ENCODE measurements at regions not wholly inside any gene's neighbourhood (a gene's known extent, or its start where the extent isn't known, plus 50 kb on each side); places are given as distances from the start of the nearest gene placed in this dataset.
"Not testable (repeated sequence)": the region's sequence is repeated elsewhere in the genome, so short reads cannot be mapped to it uniquely, and the experiment has no call there.

- DNase-seq (ENCODE audit: insufficient read length, low spot score) (no peak), FAIRE-seq (no peak)
- TF ChIP-seq PAX5 (IDR thresholded peaks at IDR 0.05; ENCODE audit: insufficient read depth, low read length, severe bottlenecking) (no peak), SPI1 (IDR thresholded peaks at IDR 0.05; ENCODE audit: low read depth, low read length) (no peak), TAF1 (IDR thresholded peaks at IDR 0.05; ENCODE audit: low read depth, low read length) (no peak), POLR2A (IDR thresholded peaks at IDR 0.05; ENCODE audit: low read depth, low read length) (no peak), POU2F2 (IDR thresholded peaks at IDR 0.05; ENCODE audit: low read depth, low read length) (no peak), POLR2AphosphoS5 (IDR thresholded peaks at IDR 0.05; ENCODE audit: low read depth, low read length) (no peak)
Observed at GRCh38 chr14:106248321-106249192, 722.2 kb downstream of the TMEM121 start.

- not testable (repeated sequence) for FAIRE-seq
Observed at GRCh38 chr14:106253995-106254394, 727.6 kb downstream of the TMEM121 start.

DNA sequence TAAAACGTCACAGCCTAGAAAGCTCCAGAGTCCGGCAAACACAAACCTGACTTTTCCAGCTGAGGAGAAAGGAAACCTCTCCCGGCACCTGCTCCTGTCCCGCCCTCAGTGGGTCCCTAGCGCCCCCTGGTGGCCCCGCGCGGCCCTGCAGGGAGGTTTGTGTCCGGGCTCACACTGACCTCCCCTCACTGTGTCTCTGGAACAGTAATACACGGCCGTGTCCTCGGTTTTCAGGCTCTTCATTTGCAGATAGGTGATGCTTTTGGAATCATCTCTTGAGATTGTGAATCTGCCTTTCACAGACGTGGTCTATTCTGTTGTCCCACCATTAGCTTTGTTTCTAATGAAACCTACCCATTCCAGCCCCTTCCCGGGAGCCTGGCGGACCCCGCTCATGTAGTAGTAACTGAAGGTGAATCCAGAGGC, 731.2 kb downstream of the TMEM121 start:
- not testable (repeated sequence) for FAIRE-seq
- peak; percentile 16 for DNase-seq (ENCODE audit: insufficient read length, low spot score)

More at GRCh38 chr14:106253995-106254394, 727.6 kb downstream of the TMEM121 start:
- not testable (repeated sequence) for DNase-seq (ENCODE audit: insufficient read length, low spot score)

DNA sequence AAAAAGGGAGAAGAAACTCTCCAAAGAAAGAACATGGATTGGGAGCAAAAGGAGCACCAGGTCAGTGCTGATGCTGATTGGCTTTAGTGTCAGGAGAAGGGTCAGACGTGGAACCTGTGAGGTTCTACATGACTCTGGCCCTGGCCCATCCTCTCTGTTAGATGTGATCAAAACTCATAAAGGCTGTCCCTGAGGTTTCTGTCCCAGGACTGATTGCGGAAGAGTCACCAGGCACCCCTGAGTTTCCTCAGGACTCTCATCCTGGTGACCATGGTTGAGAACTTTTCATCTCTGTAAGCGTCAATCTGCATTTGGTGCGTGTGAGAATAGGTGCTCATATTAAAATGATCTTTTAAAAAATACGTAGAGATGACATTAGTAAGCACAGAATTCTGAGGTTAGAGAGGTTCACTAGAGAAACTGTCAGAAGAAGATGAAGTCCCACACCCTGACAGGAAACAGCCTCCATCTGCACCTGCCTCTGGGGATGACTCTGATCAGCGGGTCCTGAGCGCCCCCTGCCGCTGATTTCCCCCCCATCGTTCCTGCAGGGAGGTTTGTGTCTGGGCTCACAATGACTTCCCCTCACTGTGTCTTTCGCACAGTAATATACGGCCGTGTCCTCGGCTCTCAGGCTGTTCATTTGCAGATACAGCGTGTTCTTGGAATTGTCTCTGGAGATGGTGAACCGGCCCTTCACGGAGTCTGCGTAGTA, 741.8 kb downstream of the TMEM121 start:
- DNase-seq (ENCODE audit: insufficient read length, low spot score) (no peak), FAIRE-seq (peak; percentile 64)
- TF ChIP-seq PAX5 (IDR thresholded peaks at IDR 0.05; ENCODE audit: insufficient read depth, low read length, severe bottlenecking) (no peak), SPI1 (IDR thresholded peaks at IDR 0.05; ENCODE audit: low read depth, low read length) (no peak), TAF1 (IDR thresholded peaks at IDR 0.05; ENCODE audit: low read depth, low read length) (no peak), POLR2A (IDR thresholded peaks at IDR 0.05; ENCODE audit: low read depth, low read length) (no peak), POU2F2 (IDR thresholded peaks at IDR 0.05; ENCODE audit: low read depth, low read length) (no peak), POLR2AphosphoS5 (IDR thresholded peaks at IDR 0.05; ENCODE audit: low read depth, low read length) (no peak)

GRCh38 chr14:106269029-106269428, 742.6 kb downstream of the TMEM121 start:
- TF ChIP-seq SPI1 (IDR thresholded peaks at IDR 0.05; ENCODE audit: low read depth, low read length) (no peak), TAF1 (IDR thresholded peaks at IDR 0.05; ENCODE audit: low read depth, low read length) (no peak), POU2F2 (IDR thresholded peaks at IDR 0.05; ENCODE audit: low read depth, low read length) (no peak), POLR2A (IDR thresholded peaks at IDR 0.05; ENCODE audit: low read depth, low read length) (no peak), PAX5 (IDR thresholded peaks at IDR 0.05; ENCODE audit: insufficient read depth, low read length, severe bottlenecking) (no peak), POLR2AphosphoS5 (IDR thresholded peaks at IDR 0.05; ENCODE audit: low read depth, low read length) (no peak)
- DNase-seq (ENCODE audit: insufficient read length, low spot score) (no peak), FAIRE-seq (no peak)

DNA sequence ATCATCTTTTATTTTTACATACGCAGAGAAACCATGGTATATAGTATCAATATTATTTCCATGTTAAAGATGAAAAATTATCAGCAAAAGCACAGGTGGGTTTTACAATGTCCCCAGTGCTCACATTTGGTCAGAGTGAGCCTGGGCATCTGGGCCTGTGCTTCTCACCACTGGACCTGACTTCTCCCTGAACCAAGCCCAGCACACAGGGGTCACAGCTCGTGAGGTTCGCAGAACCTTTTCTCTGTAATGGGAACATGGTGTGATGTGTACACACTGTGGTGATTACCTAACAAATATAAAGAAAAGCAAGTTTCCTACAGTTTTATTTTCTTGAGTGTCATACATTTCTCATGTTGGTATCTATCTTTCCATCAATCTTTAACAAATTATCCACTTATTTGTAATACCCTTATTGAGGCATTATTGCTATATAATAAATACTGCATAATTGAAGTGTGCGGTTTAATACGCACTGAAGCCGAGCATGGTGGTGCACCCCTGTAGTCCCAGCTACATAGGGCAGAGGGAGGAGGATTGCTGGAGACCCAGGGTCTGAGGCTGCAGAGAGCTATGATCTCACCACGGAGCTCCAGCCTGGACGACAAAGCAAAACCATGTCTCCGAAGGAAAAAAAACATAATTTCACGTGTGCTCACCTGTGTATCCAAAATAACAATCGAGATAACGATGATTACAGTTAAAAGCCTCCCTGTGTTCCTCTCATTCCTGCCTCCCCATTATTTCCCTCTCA, 743.2 kb downstream of the TMEM121 start:
- DNase-seq (ENCODE audit: insufficient read length, low spot score): no peak
- FAIRE-seq: no peak
- TF ChIP-seq POLR2AphosphoS5 (IDR thresholded peaks at IDR 0.05; ENCODE audit: low read depth, low read length) (no peak), POLR2A (IDR thresholded peaks at IDR 0.05; ENCODE audit: low read depth, low read length) (no peak), TAF1 (IDR thresholded peaks at IDR 0.05; ENCODE audit: low read depth, low read length) (no peak), SPI1 (IDR thresholded peaks at IDR 0.05; ENCODE audit: low read depth, low read length) (no peak), POU2F2 (IDR thresholded peaks at IDR 0.05; ENCODE audit: low read depth, low read length) (no peak), PAX5 (IDR thresholded peaks at IDR 0.05; ENCODE audit: insufficient read depth, low read length, severe bottlenecking) (no peak)

DNA sequence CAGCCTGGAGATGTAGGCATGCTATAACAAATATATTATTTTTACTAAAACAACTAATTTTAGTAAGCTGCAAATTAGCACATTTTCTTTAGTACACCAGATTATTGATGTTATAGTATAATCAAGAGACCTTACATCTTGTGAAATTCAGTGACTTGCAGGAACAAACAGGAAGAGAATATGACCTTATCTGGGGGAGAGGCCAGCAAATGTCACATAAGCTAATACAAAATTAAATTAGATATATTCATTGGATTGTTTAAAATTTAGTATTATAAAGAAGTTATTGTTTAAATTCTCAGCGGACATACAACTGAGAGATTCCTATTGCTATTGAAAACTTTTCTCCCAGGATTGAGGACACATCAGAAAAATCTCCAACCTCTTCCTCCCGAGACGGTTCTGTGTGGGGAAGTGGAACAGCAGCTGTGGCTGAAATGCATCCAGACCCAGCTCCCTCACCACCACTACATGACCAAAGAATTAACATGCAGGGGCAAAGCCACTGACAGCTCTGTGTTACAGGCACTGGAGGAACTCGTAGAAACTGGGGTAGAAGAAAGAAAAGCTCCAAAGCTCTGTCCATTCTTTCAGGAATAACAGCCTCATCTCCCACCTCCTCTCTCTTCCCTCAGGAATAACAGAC, 744.2 kb downstream of the TMEM121 start:
- not testable (repeated sequence) for DNase-seq (ENCODE audit: insufficient read length, low spot score); FAIRE-seq

DNA sequence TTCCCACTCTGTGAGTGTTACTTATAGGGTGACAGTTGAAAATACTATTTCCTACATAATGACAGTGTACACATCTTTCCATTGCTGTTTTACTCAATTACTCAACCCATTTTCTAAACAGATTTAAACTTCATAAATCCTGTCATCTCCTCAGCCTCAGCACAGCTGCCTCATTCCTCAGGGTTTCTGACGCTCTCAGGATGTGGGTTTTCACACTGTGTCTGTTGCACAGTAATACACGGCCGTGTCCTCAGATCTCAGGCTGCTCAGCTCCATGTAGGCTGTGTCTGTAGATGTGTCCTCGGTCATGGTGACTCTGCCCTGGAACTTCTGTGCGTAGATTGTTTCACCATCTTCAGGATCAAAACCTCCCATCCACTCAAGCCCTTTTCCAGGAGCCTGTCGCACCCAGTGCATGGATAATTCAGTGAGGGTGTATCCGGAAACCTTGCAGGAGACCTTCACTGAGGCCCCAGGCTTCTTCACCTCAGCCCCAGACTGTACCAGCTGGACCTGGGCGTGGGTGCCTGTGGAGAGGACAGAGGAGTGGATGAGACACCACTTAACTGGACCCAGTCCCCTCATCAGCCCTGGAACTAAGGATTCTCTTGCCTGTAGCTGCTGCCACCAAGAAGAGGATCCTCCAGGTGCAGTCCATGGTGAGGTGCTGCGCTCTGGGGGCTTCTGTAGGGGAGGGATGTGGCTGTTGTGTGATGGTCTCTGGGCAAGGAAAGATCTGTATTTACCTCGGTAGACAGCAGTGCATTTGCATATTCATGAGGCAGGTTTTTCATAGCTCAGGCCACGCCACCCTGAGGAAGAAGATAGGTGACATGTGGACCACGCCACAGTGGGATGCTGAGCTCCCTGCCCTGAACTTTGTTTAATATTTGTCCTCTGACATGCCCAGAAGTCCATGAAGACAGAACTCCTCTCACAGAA, 750.2 kb downstream of the TMEM121 start:
- DNase-seq (ENCODE audit: insufficient read length, low spot score) (no peak), FAIRE-seq (no peak)
- TF ChIP-seq PAX5 (IDR thresholded peaks at IDR 0.05; ENCODE audit: insufficient read depth, low read length, severe bottlenecking) (no peak), SPI1 (IDR thresholded peaks at IDR 0.05; ENCODE audit: low read depth, low read length) (no peak), TAF1 (IDR thresholded peaks at IDR 0.05; ENCODE audit: low read depth, low read length) (no peak), POU2F2 (IDR thresholded peaks at IDR 0.05; ENCODE audit: low read depth, low read length) (peak; percentile 81; the same call in 1 of the 2 replicates), POLR2AphosphoS5 (IDR thresholded peaks at IDR 0.05; ENCODE audit: low read depth, low read length) (no peak), POLR2A (IDR thresholded peaks at IDR 0.05; ENCODE audit: low read depth, low read length) (no peak)

DNA sequence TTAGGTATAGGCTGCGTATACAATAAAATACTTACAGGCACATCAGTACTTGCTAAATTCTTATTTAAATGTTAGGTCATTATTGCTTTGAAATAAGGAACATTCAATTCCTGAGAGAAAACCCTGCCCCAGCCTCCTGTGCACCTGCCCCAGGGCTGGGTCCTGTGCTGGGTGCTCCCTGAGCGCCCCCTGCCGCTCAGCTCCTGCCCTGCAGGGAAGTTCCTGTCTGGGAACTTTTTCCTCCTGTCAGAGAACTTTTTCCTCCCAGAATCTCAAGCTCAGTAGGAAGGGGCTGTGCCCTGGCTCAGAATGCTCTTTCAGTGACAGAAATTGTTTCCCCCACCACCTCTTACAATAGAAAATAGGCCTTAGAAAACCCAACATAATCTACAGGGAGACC, 751.1 kb downstream of the TMEM121 start:
- no peak for DNase-seq (ENCODE audit: insufficient read length, low spot score)
- no peak for TF ChIP-seq POU2F2 (IDR thresholded peaks at IDR 0.05; ENCODE audit: low read depth, low read length)
- TF ChIP-seq POLR2A (IDR thresholded peaks at IDR 0.05; ENCODE audit: low read depth, low read length): no peak
- TF ChIP-seq SPI1 (IDR thresholded peaks at IDR 0.05; ENCODE audit: low read depth, low read length): 0 out of 2 replicates have a peak, but pooled peaks have one; percentile 2
- FAIRE-seq: no peak
